Osteoblast (primary cell): ENCODE measurements at regions not wholly inside any gene's neighbourhood (a gene's known extent, or its start where the extent isn't known, plus 50 kb on each side); places are given as distances from the start of the nearest gene placed in this dataset.

Source experiments
- DNase-seq: peaks from one replicate; pipeline ENCODE4 v3.0.0; 2011; ENCODE audit warnings: low spot score, mixed read lengths; ENCODE audit not compliant: insufficient read length; ENCODE audit errors: missing footprints
- H2AFZ ChIP-seq: 2 replicates; pipeline ENCODE4 v1.6.0; 2011; ENCODE audit warnings: mild to moderate bottlenecking, low read length
- H3K27ac ChIP-seq: 2 replicates; pipeline ENCODE4 v1.5.1; 2011; ENCODE audit warnings: mild to moderate bottlenecking, low read depth, low read length, moderate library complexity
- H3K27me3 ChIP-seq: 2 replicates; pipeline ENCODE4 v1.6.0; 2012; ENCODE audit warnings: mild to moderate bottlenecking, control low read depth, inconsistent platforms, low read length, moderate library complexity; ENCODE audit not compliant: insufficient read depth
- H3K36me3 ChIP-seq: 2 replicates; pipeline ENCODE4 v1.5.1; 2011; ENCODE audit warnings: mild to moderate bottlenecking, low read length, control low read depth, moderate library complexity; ENCODE audit not compliant: insufficient read depth
- H3K4me1 ChIP-seq: 2 replicates; pipeline ENCODE4 v1.5.1; 2011; ENCODE audit warnings: mild to moderate bottlenecking, low read length, control low read depth, moderate library complexity; ENCODE audit not compliant: insufficient read depth
- H3K4me2 ChIP-seq: 2 replicates; pipeline ENCODE4 v1.6.0; 2011; ENCODE audit warnings: mild to moderate bottlenecking, low read length; ENCODE audit not compliant: insufficient read depth
- H3K4me3 ChIP-seq: fragments of 200-600 bp; sonication (generic); 3 replicates; pipeline ENCODE4 v1.5.1; 2012; ENCODE audit warnings: mild to moderate bottlenecking, low read length, inconsistent platforms; ENCODE audit not compliant: insufficient read depth
- H3K79me2 ChIP-seq: 2 replicates; pipeline ENCODE4 v1.6.0; 2012; ENCODE audit warnings: mild to moderate bottlenecking, low read length, control low read depth, inconsistent platforms; ENCODE audit not compliant: insufficient read depth
- H3K9me3 ChIP-seq: 2 replicates; pipeline ENCODE4 v1.5.1; 2011; ENCODE audit warnings: low read depth, low read length, control low read depth
- H4K20me1 ChIP-seq: 2 replicates; pipeline ENCODE4 v1.6.0; 2012; ENCODE audit warnings: mild to moderate bottlenecking, low read length, control low read depth; ENCODE audit not compliant: insufficient read depth
- TF ChIP-seq, protein P1 (sequence below): IDR thresholded peaks from 2 replicates; pipeline ENCODE4 v1.5.1; 2011; ENCODE audit warnings: mild to moderate bottlenecking, low read depth, low read length, moderate library complexity; ENCODE audit errors: extremely low read depth

DNA sequence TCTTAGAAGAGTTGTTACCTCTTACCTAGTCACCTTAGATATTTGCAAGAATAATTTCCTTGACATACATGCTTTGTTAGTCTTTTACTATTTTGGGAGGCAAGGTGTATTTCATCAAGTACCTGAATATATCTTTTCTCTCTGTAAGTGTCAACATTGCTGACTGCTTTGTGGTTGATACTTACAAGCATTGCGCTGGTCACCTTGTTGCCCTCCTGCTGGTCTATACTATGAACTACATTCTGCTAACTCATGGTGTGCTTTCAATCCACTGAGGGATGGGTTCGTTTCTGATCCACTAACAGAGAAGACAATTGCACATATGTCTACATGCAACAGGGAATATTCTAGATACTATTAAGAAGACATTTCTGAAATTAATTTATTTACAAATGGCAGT lies 837.8 kb upstream of the COBL start:
- TF ChIP-seq, protein P1, sequence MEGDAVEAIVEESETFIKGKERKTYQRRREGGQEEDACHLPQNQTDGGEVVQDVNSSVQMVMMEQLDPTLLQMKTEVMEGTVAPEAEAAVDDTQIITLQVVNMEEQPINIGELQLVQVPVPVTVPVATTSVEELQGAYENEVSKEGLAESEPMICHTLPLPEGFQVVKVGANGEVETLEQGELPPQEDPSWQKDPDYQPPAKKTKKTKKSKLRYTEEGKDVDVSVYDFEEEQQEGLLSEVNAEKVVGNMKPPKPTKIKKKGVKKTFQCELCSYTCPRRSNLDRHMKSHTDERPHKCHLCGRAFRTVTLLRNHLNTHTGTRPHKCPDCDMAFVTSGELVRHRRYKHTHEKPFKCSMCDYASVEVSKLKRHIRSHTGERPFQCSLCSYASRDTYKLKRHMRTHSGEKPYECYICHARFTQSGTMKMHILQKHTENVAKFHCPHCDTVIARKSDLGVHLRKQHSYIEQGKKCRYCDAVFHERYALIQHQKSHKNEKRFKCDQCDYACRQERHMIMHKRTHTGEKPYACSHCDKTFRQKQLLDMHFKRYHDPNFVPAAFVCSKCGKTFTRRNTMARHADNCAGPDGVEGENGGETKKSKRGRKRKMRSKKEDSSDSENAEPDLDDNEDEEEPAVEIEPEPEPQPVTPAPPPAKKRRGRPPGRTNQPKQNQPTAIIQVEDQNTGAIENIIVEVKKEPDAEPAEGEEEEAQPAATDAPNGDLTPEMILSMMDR, result no peak
- H3K27ac ChIP-seq, result no peak overlapping the region
- H3K27me3 ChIP-seq, result no peaks in the 10 kb centered on the region
- H3K4me3 ChIP-seq, result no peak overlapping the region
- no peak for DNase-seq
- H3K36me3 ChIP-seq, result no peaks in the 10 kb centered on the region
- no peaks in the 10 kb centered on the region for H4K20me1 ChIP-seq
- H2AFZ ChIP-seq, result no peak overlapping the region
- H3K4me1 ChIP-seq, result no peaks in the 10 kb centered on the region
- H3K9me3 ChIP-seq, result no peaks in the 10 kb centered on the region
- H3K79me2 ChIP-seq, result no peaks in the 10 kb centered on the region
- H3K4me2 ChIP-seq, result no peak overlapping the region

DNA sequence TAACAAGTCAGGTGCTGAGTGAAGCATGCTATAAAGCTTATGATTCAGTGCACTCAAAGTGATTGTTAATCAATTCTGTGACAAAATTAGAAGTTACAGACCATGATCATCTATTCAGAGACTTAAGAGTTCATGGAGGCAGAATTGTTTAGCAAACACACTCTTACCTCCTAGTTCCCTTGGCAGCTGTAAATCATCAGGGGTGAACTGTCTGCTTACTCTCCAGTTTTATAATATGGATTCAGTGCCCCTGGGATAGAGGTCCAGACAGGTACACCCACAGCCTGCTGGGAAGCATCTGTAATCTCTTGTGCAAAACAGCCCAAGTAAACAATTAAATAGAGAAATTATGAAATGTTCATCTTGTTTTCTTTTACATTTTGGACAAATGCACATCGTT lies 835.0 kb upstream of the COBL start:
- Histone ChIP-seq H3K27me3 (no peaks in the 10 kb centered on the region), H3K4me3 (no peak overlapping the region), H3K36me3 (no peaks in the 10 kb centered on the region), H3K79me2 (no peaks in the 10 kb centered on the region), H4K20me1 (no peaks in the 10 kb centered on the region), H3K4me1 (no peaks in the 10 kb centered on the region), H3K27ac (no peak overlapping the region), H3K4me2 (no peak overlapping the region), H2AFZ (no peak overlapping the region), H3K9me3 (no peaks in the 10 kb centered on the region)
- TF ChIP-seq, protein P1, result no peak
- DNase-seq, result no peak

GRCh38 chr7:52150952-52151351 lies 834.3 kb upstream of the COBL start:
- H3K4me2 ChIP-seq, result no peak overlapping the region
- no peak overlapping the region for H3K4me3 ChIP-seq
- no peak for DNase-seq
- no peaks in the 10 kb centered on the region for H3K9me3 ChIP-seq
- no peaks in the 10 kb centered on the region for H3K27me3 ChIP-seq
- H3K4me1 ChIP-seq, result no peaks in the 10 kb centered on the region
- H3K79me2 ChIP-seq, result no peaks in the 10 kb centered on the region
- TF ChIP-seq, protein P1, result no peak
- no peak overlapping the region for H2AFZ ChIP-seq
- no peaks in the 10 kb centered on the region for H3K36me3 ChIP-seq
- no peak overlapping the region for H3K27ac ChIP-seq
- no peaks in the 10 kb centered on the region for H4K20me1 ChIP-seq

DNA sequence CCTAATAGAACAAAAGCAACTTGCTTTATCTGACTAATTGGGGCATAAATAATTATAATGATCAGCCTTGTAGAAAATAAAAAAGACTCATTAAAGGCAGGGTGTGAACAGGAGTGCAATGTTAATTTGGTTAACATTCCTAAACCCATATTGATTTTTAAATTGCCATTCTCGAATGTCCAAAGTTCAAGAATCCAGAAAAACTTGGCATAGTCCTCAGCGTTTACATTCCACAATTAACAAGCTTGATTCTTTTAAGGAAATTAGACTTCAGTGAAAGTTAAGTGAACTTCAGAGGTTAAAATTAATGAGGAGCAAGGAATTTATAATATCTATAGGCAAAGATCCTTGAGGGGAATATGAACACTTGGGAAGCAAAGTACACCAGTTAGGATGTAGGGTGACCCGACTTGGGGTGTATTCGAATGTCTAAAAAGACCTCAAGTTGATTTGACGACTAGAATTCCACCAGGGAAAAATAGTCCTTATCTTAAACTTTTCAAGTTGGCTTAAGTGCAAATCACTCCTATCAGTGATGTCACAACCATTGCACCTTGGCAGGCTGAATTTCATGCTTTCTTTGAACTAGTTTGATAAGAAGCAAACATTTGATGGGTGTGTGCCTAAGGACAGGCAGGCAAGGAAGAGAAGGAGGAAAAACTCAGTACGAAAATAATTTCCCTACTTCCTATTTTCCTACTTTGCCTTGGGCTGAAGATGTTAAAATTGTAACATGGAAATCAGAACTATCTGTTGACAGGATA lies 830.4 kb upstream of the COBL start:
- H3K4me1 ChIP-seq, result no peaks in the 10 kb centered on the region
- no peak overlapping the region for H3K4me3 ChIP-seq
- no peak overlapping the region for H3K4me2 ChIP-seq
- no peaks in the 10 kb centered on the region for H3K79me2 ChIP-seq
- H3K27me3 ChIP-seq, result no peaks in the 10 kb centered on the region
- no peaks in the 10 kb centered on the region for H3K36me3 ChIP-seq
- no peaks in the 10 kb centered on the region for H3K9me3 ChIP-seq
- H3K27ac ChIP-seq, result no peak overlapping the region
- H4K20me1 ChIP-seq, result no peaks in the 10 kb centered on the region
- DNase-seq, result no peak
- TF ChIP-seq, protein P1, result no peak
- no peak overlapping the region for H2AFZ ChIP-seq
